H1 (cell line): ENCODE measurements at regions not wholly inside any gene's neighbourhood (a gene's known extent, or its start where the extent isn't known, plus 50 kb on each side); places are given as distances from the start of the nearest gene placed in this dataset.

Experiments used
- CTCF ChIA-PET: fragments of 300-600 bp; sonication (Branson Sonifier 250); formaldehyde crosslinking; loops from one replicate; lab custom pipeline; 2021; ENCODE audit not compliant: partially characterized antibody; lab: Charles Lee
- POLR2A ChIA-PET: fragments of 300-600 bp; sonication (Branson Sonifier 250); formaldehyde crosslinking; loops from one replicate; lab custom pipeline; 2021; ENCODE audit warnings: inconsistent platforms; ENCODE audit not compliant: partially characterized antibody; lab: Charles Lee
- DNase-seq, 2 experiments: peaks; one replicate each; pipeline versions ENCODE4 v3.0.0 to v3.0.0-alpha.2; 2010 to 2022; ENCODE audit warnings: low spot score in 2 of 2, low read depth in 1 of 2, mixed read lengths in 1 of 2
- FAIRE-seq: peaks from 2 replicates; lab custom pipeline; 2011; peaks lifted over from hg19 to GRCh38; lab: Jason Lieb, UNC
- H2AFZ ChIP-seq: 2 replicates; pipeline ENCODE4 v1.8.1; 2012; ENCODE audit warnings: low read length, inconsistent platforms
- H2AK5ac ChIP-seq: 2 replicates; pipeline ENCODE4 v1.6.1; 2013; ENCODE audit warnings: low read depth, low read length
- H2BK120ac ChIP-seq: replicated peaks from 2 replicates; pipeline ENCODE3; 2013; ENCODE audit warnings: low read depth, low read length, inconsistent platforms
- H2BK12ac ChIP-seq: 2 replicates; pipeline ENCODE4 v1.6.1; 2013; ENCODE audit warnings: low read depth, low read length
- H2BK15ac ChIP-seq: 2 replicates; pipeline ENCODE4 v1.6.1; 2013; ENCODE audit warnings: low read length
- H2BK20ac ChIP-seq: 2 replicates; pipeline ENCODE4 v1.6.1; 2013; ENCODE audit warnings: low read length
- H2BK5ac ChIP-seq: 2 replicates; pipeline ENCODE4 v1.6.1; 2013; ENCODE audit warnings: low read depth, low read length
- H3K14ac ChIP-seq: 2 replicates; pipeline ENCODE4 v1.6.1; 2013; ENCODE audit warnings: inconsistent platforms; ENCODE audit not compliant: insufficient read length
- H3K18ac ChIP-seq: 2 replicates; pipeline ENCODE4 v1.6.1; 2013; ENCODE audit warnings: low read length; ENCODE audit errors: extremely low read depth
- H3K23ac ChIP-seq: 2 replicates; pipeline ENCODE4 v1.6.1; 2013; ENCODE audit warnings: inconsistent platforms; ENCODE audit not compliant: insufficient read length
- H3K23me2 ChIP-seq: 2 replicates; pipeline ENCODE4 v1.6.1; 2013; ENCODE audit warnings: low read depth, low read length
- H3K27ac ChIP-seq: 2 replicates; pipeline ENCODE4 v1.6.1; 2011; ENCODE audit warnings: low read depth, low read length, inconsistent platforms
- H3K27me3 ChIP-seq, 4 experiments: replicated peaks in 1 of 4; 1 replicate in 1 of 4; 2 replicates in 3 of 4; pipeline versions ENCODE4 v1.6.1 to v1.8.1; 2011 to 2013; ENCODE audit warnings: low read length in 3 of 4, mild to moderate bottlenecking in 3 of 4, inconsistent platforms in 2 of 4, mixed read lengths in 2 of 4, moderate library complexity in 1 of 4; ENCODE audit not compliant: control insufficient read depth in 3 of 4, insufficient read depth in 3 of 4; ENCODE audit errors: extremely low read depth in 1 of 4
- H3K36me3 ChIP-seq, 4 experiments: 2 replicates each; pipeline versions ENCODE4 v1.6.1 to v1.8.1; 2011 to 2013; ENCODE audit warnings: mild to moderate bottlenecking in 4 of 4, low read length in 3 of 4, moderate library complexity in 2 of 4, control low read depth in 1 of 4, inconsistent platforms in 1 of 4; ENCODE audit not compliant: insufficient read depth in 4 of 4, control insufficient read depth in 2 of 4
- H3K4ac ChIP-seq: replicated peaks from 2 replicates; pipeline ENCODE3; 2013; ENCODE audit warnings: low read length, low read depth, mixed read lengths, inconsistent platforms; ENCODE audit not compliant: insufficient read length
- H3K4me1 ChIP-seq, 4 experiments: replicated peaks in 1 of 4; 1 replicate in 1 of 4; 2 replicates in 3 of 4; pipeline versions ENCODE4 v1.6.1 to v1.8.1; 2011 to 2013; ENCODE audit warnings: low read length in 3 of 4, inconsistent platforms in 2 of 4, mixed read lengths in 1 of 4; ENCODE audit not compliant: insufficient read depth in 4 of 4, control insufficient read depth in 3 of 4
- H3K4me2 ChIP-seq, 2 experiments: 2 replicates each; pipeline versions ENCODE4 v1.6.1 to v1.8.1; 2011 to 2013; ENCODE audit warnings: low read depth in 2 of 2, low read length in 2 of 2, control low read depth in 1 of 2, inconsistent platforms in 1 of 2, mild to moderate bottlenecking in 1 of 2; ENCODE audit not compliant: insufficient read depth in 1 of 2
- H3K4me3 ChIP-seq, 4 experiments: fragments of 200-600, 300-600 bp in 1 of 4; sonication (generic), shearing (Covaris generic), sonication (Bioruptor Twin) in 1 of 4; 2 replicates each; pipeline versions ENCODE4 v1.5.1 to v1.8.1; 2011 to 2016; ENCODE audit warnings: low read length in 4 of 4, low read depth in 3 of 4, control low read depth in 2 of 4, inconsistent platforms in 2 of 4, mild to moderate bottlenecking in 2 of 4, mixed read lengths in 1 of 4, moderate library complexity in 1 of 4; ENCODE audit not compliant: insufficient read depth in 2 of 4; ENCODE audit errors: extremely low read depth in 1 of 4
- H3K56ac ChIP-seq: replicated peaks from 2 replicates; pipeline ENCODE3; 2013; ENCODE audit warnings: low read depth, mild to moderate bottlenecking, mixed read lengths, low read length, inconsistent platforms; ENCODE audit not compliant: insufficient read length
- H3K79me1 ChIP-seq: 2 replicates; pipeline ENCODE4 v1.6.1; 2013; ENCODE audit warnings: low read depth, low read length, control low read depth
- H3K79me2 ChIP-seq, 2 experiments: 2 replicates each; pipeline versions ENCODE4 v1.6.1 to v1.8.1; 2012 to 2013; ENCODE audit warnings: low read length in 2 of 2, mild to moderate bottlenecking in 2 of 2, inconsistent platforms in 1 of 2; ENCODE audit not compliant: insufficient read depth in 2 of 2, control insufficient read depth in 1 of 2
- H3K9ac ChIP-seq, 4 experiments: replicated peaks in 1 of 4; 1 replicate in 1 of 4; 2 replicates in 3 of 4; pipeline versions ENCODE4 v1.6.1 to v1.8.1; 2011 to 2013; ENCODE audit warnings: low read depth in 3 of 4, low read length in 3 of 4, control low read depth in 2 of 4, mild to moderate bottlenecking in 2 of 4, moderate library complexity in 2 of 4, inconsistent platforms in 1 of 4; ENCODE audit errors: extremely low read depth in 1 of 4
- H3K9me3 ChIP-seq, 2 experiments: 2 replicates each; pipeline versions ENCODE4 v1.6.1 to v1.8.1; 2012 to 2013; ENCODE audit warnings: mild to moderate bottlenecking in 2 of 2, moderate library complexity in 2 of 2, control low read depth in 1 of 2, inconsistent platforms in 1 of 2, low read depth in 1 of 2, low read length in 1 of 2, mixed read lengths in 1 of 2; ENCODE audit not compliant: insufficient read depth in 2 of 2
- H4K20me1 ChIP-seq, 2 experiments: replicated peaks in 1 of 2; 2 replicates each; pipeline versions ENCODE3 to v1.8.1; 2011 to 2013; ENCODE audit warnings: inconsistent platforms in 2 of 2, low read length in 2 of 2, mild to moderate bottlenecking in 1 of 2; ENCODE audit not compliant: insufficient read depth in 2 of 2, control insufficient read depth in 1 of 2
- H4K5ac ChIP-seq: 2 replicates; pipeline ENCODE4 v1.6.1; 2013; ENCODE audit warnings: low read length, low read depth, mixed read lengths, inconsistent platforms; ENCODE audit not compliant: insufficient read length
- H4K8ac ChIP-seq: 2 replicates; pipeline ENCODE4 v1.8.0; 2013; ENCODE audit warnings: mild to moderate bottlenecking, moderate library complexity, low read length, inconsistent platforms; ENCODE audit not compliant: insufficient read depth; ENCODE audit errors: extremely low read depth
- H4K91ac ChIP-seq: replicated peaks from 2 replicates; pipeline ENCODE3; 2013; ENCODE audit warnings: low read length, mixed read lengths, inconsistent platforms; ENCODE audit not compliant: insufficient read length
- BACH1 ChIP-seq: IDR thresholded peaks from 2 replicates; pipeline ENCODE4 v1.6.1; 2012; ENCODE audit warnings: low read length, improper control_type of control experiment
- CTCF ChIP-seq, 3 experiments: IDR thresholded peaks; 1 replicate in 2 of 3; 2 replicates in 1 of 3; pipeline versions ENCODE4 v1.5.1 to v1.6.1; 2011; ENCODE audit warnings: low read length in 3 of 3, mild to moderate bottlenecking in 3 of 3, inconsistent platforms in 2 of 3, low read depth in 1 of 3, moderate library complexity in 1 of 3; ENCODE audit not compliant: insufficient read depth in 1 of 3; ENCODE audit errors: control extremely low read depth in 1 of 3
- GTF2F1 ChIP-seq: IDR thresholded peaks from 2 replicates; pipeline ENCODE4 v1.6.1; 2012; ENCODE audit warnings: low read depth, low read length, improper control_type of control experiment, borderline replicate concordance
- POLR2A ChIP-seq, 2 experiments: IDR thresholded peaks; 1 replicate in 1 of 2; 2 replicates in 1 of 2; pipeline ENCODE4 v1.6.1; 2011; ENCODE audit warnings: low read depth in 2 of 2, low read length in 2 of 2, mild to moderate bottlenecking in 2 of 2; ENCODE audit errors: control extremely low read depth in 1 of 2
- POU5F1 ChIP-seq: IDR thresholded peaks from 2 replicates; pipeline ENCODE4 v1.6.1; 2011; ENCODE audit warnings: low read depth, mild to moderate bottlenecking, low read length, moderate library complexity
- SIN3A ChIP-seq, 2 experiments: IDR thresholded peaks in 1 of 2; conservative IDR thresholded peaks in 1 of 2; 2 replicates each; pipeline ENCODE4 v1.6.1; 2011 to 2012; ENCODE audit warnings: low read length in 2 of 2, improper control_type of control experiment in 1 of 2, low read depth in 1 of 2, mild to moderate bottlenecking in 1 of 2
- SIRT6 ChIP-seq: IDR thresholded peaks from one replicate; pipeline ENCODE4 v1.7.1; 2012; ENCODE audit warnings: low read length, inconsistent platforms
- USF2 ChIP-seq: IDR thresholded peaks from 2 replicates; pipeline ENCODE4 v1.6.1; 2011; ENCODE audit warnings: low read length, improper control_type of control experiment
- WGBS, 2 experiments: shearing (Covaris generic) in 1 of 2; methylation state at CpG; one replicate each; pipeline versions ENCODE4 v1.1.6 to v1.1.7; 2013 to 2015; ENCODE audit warnings: low lambda C conversion rate in 2 of 2, mixed read lengths in 2 of 2, inconsistent platforms in 1 of 2, low coverage in 1 of 2, missing lambda C conversion rate in 1 of 2; ENCODE audit not compliant: insufficient replicate concordance in 2 of 2, insufficient coverage in 1 of 2, insufficient read length in 1 of 2; ENCODE audit errors: extremely low coverage in 1 of 2, missing lambda C conversion rate in 1 of 2; 5-methylcytosine and 5-hydroxymethylcytosine counted together

- FAIRE-seq = no peak
- POLR2A ChIA-PET = no interaction called here
- no peak for TF ChIP-seq POLR2A (IDR thresholded peaks at IDR 0.05; ENCODE audit: control extremely low read depth in 1 of 2, low read depth in 2 of 2, low read length in 2 of 2)
- no peak for TF ChIP-seq BACH1
- no peak for TF ChIP-seq SIN3A (conservative IDR thresholded peaks at IDR 0.05 in 1 of 2, IDR thresholded peaks at IDR 0.05 in 1 of 2; ENCODE audit: low read depth in 1 of 2, low read length in 2 of 2)
- TF ChIP-seq USF2 = no peak
- no peak for TF ChIP-seq GTF2F1
- TF ChIP-seq CTCF (IDR thresholded peaks at IDR 0.05; ENCODE audit: control extremely low read depth in 1 of 3, insufficient read depth in 1 of 3, low read depth in 1 of 3, low read length in 3 of 3) = no peak
- no peak for TF ChIP-seq SIRT6
- TF ChIP-seq POU5F1 = no peak
Observed at GRCh38 chr10:2252096-2252495, 514.8 kb upstream of the ADARB2 start.

More at GRCh38 chr10:2252096-2252495, 514.8 kb upstream of the ADARB2 start:
- H3K4me1 ChIP-seq = no peaks in the 10 kb centered on the region
- no peaks in the 10 kb centered on the region for H3K36me3 ChIP-seq
- no peak overlapping the region for H2BK20ac ChIP-seq
- H3K4me2 ChIP-seq = no peak overlapping the region
- H2BK12ac ChIP-seq = no peak overlapping the region
- H3K79me1 ChIP-seq = no peaks in the 10 kb centered on the region
- no peak overlapping the region for H2BK120ac ChIP-seq
- H4K8ac ChIP-seq = no peak overlapping the region
- no peak overlapping the region for H3K9ac ChIP-seq
- H4K20me1 ChIP-seq = no peaks in the 10 kb centered on the region
- no peak overlapping the region for H2BK5ac ChIP-seq
- 92% methylated on average over 6 of the region's 6 CpGs; no CpG with 5 or more reads in 1 of the 2 experiments for WGBS, 2 experiments
- peaks cover 0 to 4% of the 10 kb centered on the region in 2 experiments; a peak in 1 of 4 replicates for H3K9me3 ChIP-seq
- no peak overlapping the region for H3K56ac ChIP-seq
- no peak overlapping the region for H3K18ac ChIP-seq
- no peak overlapping the region for H3K14ac ChIP-seq
- no peak overlapping the region for H3K23ac ChIP-seq
- H3K4me3 ChIP-seq = no peak overlapping the region
- CTCF ChIA-PET = no interaction called here
- no peaks in the 10 kb centered on the region for H3K23me2 ChIP-seq
- no peak overlapping the region for H2AFZ ChIP-seq
- H3K4ac ChIP-seq = no peak overlapping the region
- DNase-seq = no peak
- H3K79me2 ChIP-seq = no peaks in the 10 kb centered on the region
- H4K5ac ChIP-seq = no peak overlapping the region
- no peak overlapping the region for H2AK5ac ChIP-seq
- no peak overlapping the region for H2BK15ac ChIP-seq
- H3K27ac ChIP-seq = no peak overlapping the region
- H4K91ac ChIP-seq = no peak overlapping the region
- no peaks in the 10 kb centered on the region for H3K27me3 ChIP-seq
